ENCODE measurements at regions not wholly inside any gene's neighbourhood (a gene's known extent, or its start where the extent isn't known, plus 50 kb on each side); places are given as distances from the start of the nearest gene placed in this dataset.

DNA sequence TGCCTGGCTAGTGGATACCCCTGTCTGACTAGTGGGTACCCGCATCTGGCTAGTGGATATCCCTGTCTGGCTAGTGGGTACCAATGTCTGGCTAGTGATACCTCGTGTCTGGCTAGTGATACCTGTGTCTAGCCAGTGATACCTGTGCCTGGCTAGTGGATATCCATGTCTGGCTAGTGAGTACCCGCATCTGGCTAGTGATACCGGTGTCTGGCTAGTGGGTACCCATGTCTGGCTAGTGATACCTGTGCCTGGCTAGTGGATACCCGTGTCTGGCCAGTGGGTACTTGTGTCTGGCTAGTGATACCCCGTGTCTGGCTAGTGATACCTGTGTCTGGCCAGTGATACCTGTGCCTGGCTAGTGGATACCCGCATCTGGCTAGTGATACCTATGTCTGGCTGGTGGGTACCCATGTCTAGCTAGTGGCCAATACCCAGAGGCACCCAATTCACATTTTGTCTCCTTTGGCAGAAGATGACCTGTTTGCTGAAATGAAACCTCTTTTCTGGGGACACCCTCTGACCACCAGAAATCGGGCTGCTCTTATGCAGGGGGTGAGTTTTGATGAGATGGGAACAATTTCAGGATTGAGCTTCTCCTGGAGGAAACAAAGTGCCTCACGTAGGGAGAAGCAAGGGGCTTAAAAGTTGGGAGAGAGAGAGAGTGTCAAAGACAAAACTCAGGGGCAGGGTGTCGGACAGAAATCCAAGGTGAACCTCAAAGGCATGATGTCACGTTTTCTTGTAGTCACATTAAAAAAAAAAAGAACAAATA is 63.4 kb downstream of the SMIM38 start:
- TF ChIP-seq, protein P1, sequence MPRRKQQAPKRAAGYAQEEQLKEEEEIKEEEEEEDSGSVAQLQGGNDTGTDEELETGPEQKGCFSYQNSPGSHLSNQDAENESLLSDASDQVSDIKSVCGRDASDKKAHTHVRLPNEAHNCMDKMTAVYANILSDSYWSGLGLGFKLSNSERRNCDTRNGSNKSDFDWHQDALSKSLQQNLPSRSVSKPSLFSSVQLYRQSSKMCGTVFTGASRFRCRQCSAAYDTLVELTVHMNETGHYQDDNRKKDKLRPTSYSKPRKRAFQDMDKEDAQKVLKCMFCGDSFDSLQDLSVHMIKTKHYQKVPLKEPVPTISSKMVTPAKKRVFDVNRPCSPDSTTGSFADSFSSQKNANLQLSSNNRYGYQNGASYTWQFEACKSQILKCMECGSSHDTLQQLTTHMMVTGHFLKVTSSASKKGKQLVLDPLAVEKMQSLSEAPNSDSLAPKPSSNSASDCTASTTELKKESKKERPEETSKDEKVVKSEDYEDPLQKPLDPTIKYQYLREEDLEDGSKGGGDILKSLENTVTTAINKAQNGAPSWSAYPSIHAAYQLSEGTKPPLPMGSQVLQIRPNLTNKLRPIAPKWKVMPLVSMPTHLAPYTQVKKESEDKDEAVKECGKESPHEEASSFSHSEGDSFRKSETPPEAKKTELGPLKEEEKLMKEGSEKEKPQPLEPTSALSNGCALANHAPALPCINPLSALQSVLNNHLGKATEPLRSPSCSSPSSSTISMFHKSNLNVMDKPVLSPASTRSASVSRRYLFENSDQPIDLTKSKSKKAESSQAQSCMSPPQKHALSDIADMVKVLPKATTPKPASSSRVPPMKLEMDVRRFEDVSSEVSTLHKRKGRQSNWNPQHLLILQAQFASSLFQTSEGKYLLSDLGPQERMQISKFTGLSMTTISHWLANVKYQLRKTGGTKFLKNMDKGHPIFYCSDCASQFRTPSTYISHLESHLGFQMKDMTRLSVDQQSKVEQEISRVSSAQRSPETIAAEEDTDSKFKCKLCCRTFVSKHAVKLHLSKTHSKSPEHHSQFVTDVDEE (CRISPR knock-in tag; IDR thresholded peaks at IDR 0.05): no peak
- TF ChIP-seq ZNF70 (CRISPR knock-in tag; IDR thresholded peaks at IDR 0.05): no peak
- TF ChIP-seq, protein P2, sequence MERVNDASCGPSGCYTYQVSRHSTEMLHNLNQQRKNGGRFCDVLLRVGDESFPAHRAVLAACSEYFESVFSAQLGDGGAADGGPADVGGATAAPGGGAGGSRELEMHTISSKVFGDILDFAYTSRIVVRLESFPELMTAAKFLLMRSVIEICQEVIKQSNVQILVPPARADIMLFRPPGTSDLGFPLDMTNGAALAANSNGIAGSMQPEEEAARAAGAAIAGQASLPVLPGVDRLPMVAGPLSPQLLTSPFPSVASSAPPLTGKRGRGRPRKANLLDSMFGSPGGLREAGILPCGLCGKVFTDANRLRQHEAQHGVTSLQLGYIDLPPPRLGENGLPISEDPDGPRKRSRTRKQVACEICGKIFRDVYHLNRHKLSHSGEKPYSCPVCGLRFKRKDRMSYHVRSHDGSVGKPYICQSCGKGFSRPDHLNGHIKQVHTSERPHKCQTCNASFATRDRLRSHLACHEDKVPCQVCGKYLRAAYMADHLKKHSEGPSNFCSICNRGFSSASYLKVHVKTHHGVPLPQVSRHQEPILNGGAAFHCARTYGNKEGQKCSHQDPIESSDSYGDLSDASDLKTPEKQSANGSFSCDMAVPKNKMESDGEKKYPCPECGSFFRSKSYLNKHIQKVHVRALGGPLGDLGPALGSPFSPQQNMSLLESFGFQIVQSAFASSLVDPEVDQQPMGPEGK (CRISPR knock-in tag; IDR thresholded peaks at IDR 0.05; ENCODE audit: borderline replicate concordance): no peak
- TF ChIP-seq, protein P3, sequence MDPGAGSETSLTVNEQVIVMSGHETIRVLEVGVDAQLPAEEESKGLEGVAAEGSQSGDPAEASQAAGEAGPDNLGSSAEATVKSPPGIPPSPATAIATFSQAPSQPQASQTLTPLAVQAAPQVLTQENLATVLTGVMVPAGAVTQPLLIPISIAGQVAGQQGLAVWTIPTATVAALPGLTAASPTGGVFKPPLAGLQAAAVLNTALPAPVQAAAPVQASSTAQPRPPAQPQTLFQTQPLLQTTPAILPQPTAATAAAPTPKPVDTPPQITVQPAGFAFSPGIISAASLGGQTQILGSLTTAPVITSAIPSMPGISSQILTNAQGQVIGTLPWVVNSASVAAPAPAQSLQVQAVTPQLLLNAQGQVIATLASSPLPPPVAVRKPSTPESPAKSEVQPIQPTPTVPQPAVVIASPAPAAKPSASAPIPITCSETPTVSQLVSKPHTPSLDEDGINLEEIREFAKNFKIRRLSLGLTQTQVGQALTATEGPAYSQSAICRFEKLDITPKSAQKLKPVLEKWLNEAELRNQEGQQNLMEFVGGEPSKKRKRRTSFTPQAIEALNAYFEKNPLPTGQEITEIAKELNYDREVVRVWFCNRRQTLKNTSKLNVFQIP (CRISPR knock-in tag; IDR thresholded peaks at IDR 0.05; ENCODE audit: borderline replicate concordance, low read depth): no peak
